GM23338 (cell line): ENCODE measurements at regions not wholly inside any gene's neighbourhood (a gene's known extent, or its start where the extent isn't known, plus 50 kb on each side); places are given as distances from the start of the nearest gene placed in this dataset.

Experiments used
- ATAC-seq: fragments of 200-7000 bp; cut with Tn5 transposase; 3 replicates; pipeline ENCODE4 v1.9.1; 2020
- DNase-seq: peaks from one replicate; pipeline ENCODE4 v3.0.0-alpha.2; 2015; ENCODE audit warnings: low spot score
- H2AFZ ChIP-seq: fragments of 200-600 bp; sonication (generic); 2 replicates; pipeline ENCODE4 v1.8.0; 2016; ENCODE audit warnings: antibody characterized with exemption, mild to moderate bottlenecking, moderate library complexity
- H3F3A ChIP-seq: fragments of 200-600 bp; sonication (generic); replicated peaks from 2 replicates; pipeline ENCODE4 v1.8.0; 2017; ENCODE audit warnings: antibody characterized with exemption, mixed run types, low read depth
- H3K27ac ChIP-seq: fragments of 200-600 bp; sonication (generic); 2 replicates; pipeline ENCODE4 v1.6.1; 2016; ENCODE audit warnings: low read depth
- H3K27me3 ChIP-seq: fragments of 200-600 bp; sonication (generic); 2 replicates; pipeline ENCODE4 v1.8.0; 2016; ENCODE audit warnings: mild to moderate bottlenecking, mixed run types, moderate library complexity; ENCODE audit not compliant: insufficient read depth
- H3K36me3 ChIP-seq: fragments of 200-600 bp; sonication (generic); 2 replicates; pipeline ENCODE4 v1.8.0; 2016; ENCODE audit warnings: mild to moderate bottlenecking; ENCODE audit not compliant: insufficient read depth
- H3K4me1 ChIP-seq: fragments of 200-600 bp; sonication (generic); 2 replicates; pipeline ENCODE4 v1.8.0; 2016; ENCODE audit warnings: mild to moderate bottlenecking, moderate library complexity; ENCODE audit not compliant: insufficient read depth
- H3K4me2 ChIP-seq: fragments of 200-600 bp; sonication (generic); 2 replicates; pipeline ENCODE4 v1.7.1; 2017; ENCODE audit warnings: mixed run types
- H3K4me3 ChIP-seq: fragments of 200-600 bp; sonication (generic); 2 replicates; pipeline ENCODE4 v1.6.1; 2016; ENCODE audit warnings: mixed run types
- H3K79me2 ChIP-seq: fragments of 200-600 bp; sonication (generic); replicated peaks from 2 replicates; pipeline ENCODE4 v1.8.0; 2017; ENCODE audit warnings: mild to moderate bottlenecking; ENCODE audit not compliant: insufficient read depth
- H3K9me2 ChIP-seq: fragments of 200-600 bp; sonication (generic); 2 replicates; pipeline ENCODE4 v1.8.0; 2017; ENCODE audit not compliant: insufficient read depth
- H4K20me1 ChIP-seq: fragments of 200-600 bp; sonication (generic); replicated peaks from 2 replicates; pipeline ENCODE4 v1.8.0; 2017; ENCODE audit warnings: mild to moderate bottlenecking; ENCODE audit not compliant: insufficient read depth
- H3K27ac Mint-ChIP-seq: 2 replicates; pipeline ENCODE4 v1.8.0; 2020; ENCODE audit warnings: inconsistent platforms, mild to moderate bottlenecking, moderate library complexity, mixed read lengths
- H3K27me3 Mint-ChIP-seq: 3 replicates; pipeline ENCODE4 v1.8.0; 2022; ENCODE audit warnings: low read depth, mild to moderate bottlenecking, moderate library complexity, mixed read lengths, inconsistent platforms; ENCODE audit not compliant: insufficient read depth, poor library complexity
- H3K36me3 Mint-ChIP-seq: 3 replicates; pipeline ENCODE4 v1.8.0; 2021; ENCODE audit warnings: low read depth, mild to moderate bottlenecking, inconsistent platforms, moderate library complexity, mixed read lengths
- H3K4me1 Mint-ChIP-seq: 3 replicates; pipeline ENCODE4 v1.8.0; 2020; ENCODE audit warnings: mild to moderate bottlenecking, inconsistent platforms, mixed read lengths
- H3K4me3 Mint-ChIP-seq: 3 replicates; pipeline ENCODE4 v1.8.0; 2021; ENCODE audit warnings: moderate library complexity, mild to moderate bottlenecking, inconsistent platforms, mixed read lengths
- H3K9me3 Mint-ChIP-seq: 3 replicates; pipeline ENCODE4 v1.8.0; 2020; ENCODE audit warnings: moderate library complexity, mild to moderate bottlenecking, inconsistent platforms, mixed read lengths
- ETS1 ChIP-seq: IDR thresholded peaks from 2 replicates; pipeline ENCODE4 v1.6.1; 2016; ENCODE audit warnings: antibody characterized with exemption
- EZH2 ChIP-seq: fragments of 200-600 bp; sonication (generic); IDR thresholded peaks from one replicate; pipeline ENCODE4 v1.8.0; 2017; ENCODE audit warnings: antibody characterized with exemption, mild to moderate bottlenecking, low read depth; ENCODE audit not compliant: unreplicated experiment
- EZH2phosphoT487 ChIP-seq: fragments of 200-600 bp; sonication (generic); IDR thresholded peaks from one replicate; pipeline ENCODE4 v1.8.1; 2018; ENCODE audit warnings: antibody characterized with exemption; ENCODE audit not compliant: unreplicated experiment
- JUNB ChIP-seq: IDR thresholded peaks from one replicate; pipeline ENCODE4 v1.6.1; 2016; ENCODE audit warnings: antibody characterized with exemption; ENCODE audit not compliant: unreplicated experiment
- POLR2AphosphoS5 ChIP-seq: IDR thresholded peaks from 2 replicates; pipeline ENCODE4 v1.6.1; 2016; ENCODE audit warnings: antibody characterized with exemption, low read depth
- ZNF462 ChIP-seq: fragments of 250-450 bp; sonication (Bioruptor Pico); IDR thresholded peaks from 2 replicates; pipeline ENCODE4 v1.5.0; 2020; ENCODE audit warnings: mild to moderate bottlenecking, moderate library complexity

- no peak for TF ChIP-seq ZNF462 (CRISPR knock-in tag)
- no peak for TF ChIP-seq JUNB
- TF ChIP-seq POLR2AphosphoS5: no peak
These were observed 438.9 kb upstream of the WWC1 start (continued) for GRCh38 chr5:167852515-167852914.

GRCh38 chr5:167853421-167853820 lies 438.0 kb upstream of the WWC1 start:
- no peak for TF ChIP-seq EZH2phosphoT487
- Histone ChIP-seq H3K9me2 (peaks cover 19% of the 10 kb centered on the region), H3F3A (no peaks in the 10 kb centered on the region), H3K4me3 (no peak overlapping the region), H3K36me3 (no peaks in the 10 kb centered on the region), H3K4me2 (no peak overlapping the region), H2AFZ (no peak overlapping the region), H3K4me1 (no peaks in the 10 kb centered on the region), H4K20me1 (no peaks in the 10 kb centered on the region), H3K79me2 (no peaks in the 10 kb centered on the region), H3K27ac (no peak overlapping the region), H3K27me3 (no peaks in the 10 kb centered on the region)
- no peak for DNase-seq
- Mint-ChIP-seq H3K9me3 (peaks cover 7% of the 10 kb centered on the region), H3K4me3 (no peak overlapping the region), H3K36me3 (peaks cover 7% of the 10 kb centered on the region), H3K27ac (no peak overlapping the region), H3K4me1 (no peaks in the 10 kb centered on the region; the same call in 2 of the 3 replicates), H3K27me3 (no peaks in the 10 kb centered on the region)
- no peak for ATAC-seq

GRCh38 chr5:167855818-167856217 lies 435.6 kb upstream of the WWC1 start:
- H3K27ac Mint-ChIP-seq: no peak overlapping the region
- Histone ChIP-seq H3K4me2 (no peak overlapping the region), H4K20me1 (no peaks in the 10 kb centered on the region), H3K27ac (no peak overlapping the region), H3K27me3 (no peaks in the 10 kb centered on the region), H3F3A (no peaks in the 10 kb centered on the region), H3K9me2 (no peaks in the 10 kb centered on the region), H2AFZ (no peak overlapping the region), H3K36me3 (no peaks in the 10 kb centered on the region), H3K79me2 (no peaks in the 10 kb centered on the region), H3K4me1 (no peaks in the 10 kb centered on the region), H3K4me3 (no peak overlapping the region)
- DNase-seq: no peak
- H3K36me3 Mint-ChIP-seq: peaks cover 7% of the 10 kb centered on the region
- TF ChIP-seq EZH2 (no peak), ETS1 (no peak)
- ATAC-seq: no peak
- no peaks in the 10 kb centered on the region for H3K27me3 Mint-ChIP-seq
- peaks cover 7% of the 10 kb centered on the region for H3K9me3 Mint-ChIP-seq
- H3K4me3 Mint-ChIP-seq: no peak overlapping the region
- H3K4me1 Mint-ChIP-seq: no peaks in the 10 kb centered on the region; the same call in 2 of the 3 replicates
